Peyer's patch (tissue), 4 donors: ENCODE measurements at regions not wholly inside any gene's neighbourhood (a gene's known extent, or its start where the extent isn't known, plus 50 kb on each side); places are given as distances from the start of the nearest gene placed in this dataset.
"Not testable (repeated sequence)": the region's sequence is repeated elsewhere in the genome, so short reads cannot be mapped to it uniquely, and the experiment has no call there.

Experiments used
- DNase-seq, 3 donors: peaks; one replicate each; pipeline ENCODE4 v3.0.0-alpha.2; 2017 to 2019
- H3K27ac ChIP-seq, 4 donors: fragments of 200-600 bp; sonication (generic); one replicate each; pipeline ENCODE4 v1.5.1; 2016 to 2019
- H3K27me3 ChIP-seq, 2 donors: fragments of 200-600 bp; sonication (generic); one replicate each; pipeline ENCODE4 v1.5.1; 2019
- H3K36me3 ChIP-seq, 3 donors: fragments of 200-600 bp; sonication (generic); one replicate each; pipeline ENCODE4 v1.5.1; 2016 to 2019
- H3K4me1 ChIP-seq, 4 donors: fragments of 200-600 bp; sonication (generic); one replicate each; pipeline ENCODE4 v1.5.1; 2016 to 2019
- H3K4me3 ChIP-seq, 4 donors: fragments of 200-600 bp; sonication (generic); 1 replicate in 3 of 4; 2 replicates in 1 of 4; pipeline ENCODE4 v1.5.1; 2016 to 2019; ENCODE audit warnings: mild to moderate bottlenecking in 1 of 4
- H3K9me3 ChIP-seq, 4 donors: fragments of 200-600 bp; sonication (generic); one replicate each; pipeline ENCODE4 v1.5.1; 2016 to 2019; ENCODE audit warnings: mild to moderate bottlenecking in 1 of 4
- CTCF ChIP-seq, 6 experiments: fragments of 450-650 bp in 4 of 6; fragments of 200-600 bp in 2 of 6; sonication (generic) in 1 of 6; IDR thresholded peaks; one replicate each; pipeline ENCODE4 v1.5.1; 2017 to 2019; ENCODE audit warnings: antibody characterized with exemption in 6 of 6, mild to moderate bottlenecking in 3 of 6, moderate library complexity in 1 of 6
- POLR2A ChIP-seq, 2 donors: fragments of 450-650 bp; IDR thresholded peaks; one replicate each; pipeline ENCODE4 v1.5.1; 2017; ENCODE audit warnings: antibody characterized with exemption in 2 of 2, mild to moderate bottlenecking in 2 of 2, moderate library complexity in 2 of 2

GRCh38 chr1:87435484-87435883 lies 106.8 kb downstream of the LMO4 start:
- H3K36me3 ChIP-seq = no peaks in the 10 kb centered on the region
- DNase-seq = no peak
- H3K27ac ChIP-seq = no peak overlapping the region
- H3K4me3 ChIP-seq = no peak overlapping the region
- TF ChIP-seq POLR2A (IDR thresholded peaks at IDR 0.05) (no peak), CTCF (IDR thresholded peaks at IDR 0.05) (no peak)
- no peaks in the 10 kb centered on the region for H3K27me3 ChIP-seq
- no peaks in the 10 kb centered on the region for H3K4me1 ChIP-seq
- H3K9me3 ChIP-seq = no peaks in the 10 kb centered on the region

- H3K36me3 ChIP-seq, H3K4me3 ChIP-seq, H3K27ac ChIP-seq, H3K4me1 ChIP-seq, H3K9me3 ChIP-seq, H3K27me3 ChIP-seq, DNase-seq: not testable (repeated sequence)
Measured at GRCh38 chr1:87436115-87436514, 107.4 kb downstream of the LMO4 start.

GRCh38 chr1:87436534-87436933 lies 107.9 kb downstream of the LMO4 start:
- H3K36me3 ChIP-seq = no peaks in the 10 kb centered on the region
- no peaks in the 10 kb centered on the region for H3K9me3 ChIP-seq
- TF ChIP-seq CTCF (IDR thresholded peaks at IDR 0.05) (no peak), POLR2A (IDR thresholded peaks at IDR 0.05) (no peak)
- no peak for DNase-seq
- H3K4me1 ChIP-seq = no peaks in the 10 kb centered on the region
- H3K27ac ChIP-seq = no peak overlapping the region
- H3K4me3 ChIP-seq = no peak overlapping the region
- H3K27me3 ChIP-seq = no peaks in the 10 kb centered on the region

GRCh38 chr1:87437663-87438295 lies 109.1 kb downstream of the LMO4 start:
- H3K36me3 ChIP-seq = no peaks in the 10 kb centered on the region
- TF ChIP-seq POLR2A (IDR thresholded peaks at IDR 0.05) (no peak), CTCF (IDR thresholded peaks at IDR 0.05) (no peak)
- H3K4me1 ChIP-seq = no peaks in the 10 kb centered on the region
- DNase-seq = no peak
- no peak overlapping the region for H3K4me3 ChIP-seq
- no peaks in the 10 kb centered on the region for H3K27me3 ChIP-seq
- H3K27ac ChIP-seq = no peak overlapping the region
- no peaks in the 10 kb centered on the region for H3K9me3 ChIP-seq

- Histone ChIP-seq H3K27ac (no peak overlapping the region), H3K4me1 (no peaks in the 10 kb centered on the region), H3K36me3 (no peaks in the 10 kb centered on the region), H3K27me3 (no peaks in the 10 kb centered on the region), H3K4me3 (no peak overlapping the region), H3K9me3 (peaks cover 0 to 6% (median 0%) of the 10 kb centered on the region in 4 donors)
- no peak for DNase-seq
- TF ChIP-seq CTCF (IDR thresholded peaks at IDR 0.05) = no peak
- TF ChIP-seq POLR2A (IDR thresholded peaks at IDR 0.05) = no peak
Measured at GRCh38 chr1:87439821-87440220, 111.1 kb downstream of the LMO4 start.

GRCh38 chr1:87449348-87449963 lies 120.8 kb downstream of the LMO4 start:
- H3K9me3 ChIP-seq = peaks cover 0 to 3% (median 0%) of the 10 kb centered on the region in 4 donors
- peaks cover 0 to 8% (median 0%) of the 10 kb centered on the region in 4 donors for H3K4me1 ChIP-seq
- TF ChIP-seq CTCF (IDR thresholded peaks at IDR 0.05) (no peak), POLR2A (IDR thresholded peaks at IDR 0.05) (no peak)
- no peak overlapping the region for H3K4me3 ChIP-seq
- H3K27me3 ChIP-seq = no peaks in the 10 kb centered on the region
- peak in 2 of 3 donors; percentile 54 to 68 for DNase-seq
- peak overlapping the region in 2 of 4 donors; percentile 65 to 70 for H3K27ac ChIP-seq
- H3K36me3 ChIP-seq = no peaks in the 10 kb centered on the region
